ENCODE measurements at regions not wholly inside any gene's neighbourhood (a gene's known extent, or its start where the extent isn't known, plus 50 kb on each side); places are given as distances from the start of the nearest gene placed in this dataset.

DNA sequence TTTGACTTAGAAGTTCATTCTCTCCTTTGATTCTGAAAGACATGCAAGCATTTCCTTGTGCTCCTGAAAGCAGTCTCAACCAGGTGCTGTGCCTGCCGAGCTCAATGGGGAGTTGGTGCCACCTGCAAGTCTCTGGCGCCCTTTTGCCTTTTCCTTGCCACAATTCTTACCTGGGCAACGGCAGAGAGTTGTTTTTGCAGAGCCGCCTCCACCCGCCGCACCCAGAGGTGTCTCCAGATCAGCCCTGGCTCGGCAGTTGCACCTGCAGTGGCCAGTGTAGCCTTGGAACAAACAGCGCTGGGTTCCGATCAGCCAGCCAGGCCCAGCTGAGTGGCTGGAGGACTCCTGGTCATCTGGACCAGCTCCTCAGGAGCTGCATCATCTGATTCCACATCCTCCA, 262.9 kb downstream of the IRX2 start (continued):
- TF ChIP-seq, protein P1, sequence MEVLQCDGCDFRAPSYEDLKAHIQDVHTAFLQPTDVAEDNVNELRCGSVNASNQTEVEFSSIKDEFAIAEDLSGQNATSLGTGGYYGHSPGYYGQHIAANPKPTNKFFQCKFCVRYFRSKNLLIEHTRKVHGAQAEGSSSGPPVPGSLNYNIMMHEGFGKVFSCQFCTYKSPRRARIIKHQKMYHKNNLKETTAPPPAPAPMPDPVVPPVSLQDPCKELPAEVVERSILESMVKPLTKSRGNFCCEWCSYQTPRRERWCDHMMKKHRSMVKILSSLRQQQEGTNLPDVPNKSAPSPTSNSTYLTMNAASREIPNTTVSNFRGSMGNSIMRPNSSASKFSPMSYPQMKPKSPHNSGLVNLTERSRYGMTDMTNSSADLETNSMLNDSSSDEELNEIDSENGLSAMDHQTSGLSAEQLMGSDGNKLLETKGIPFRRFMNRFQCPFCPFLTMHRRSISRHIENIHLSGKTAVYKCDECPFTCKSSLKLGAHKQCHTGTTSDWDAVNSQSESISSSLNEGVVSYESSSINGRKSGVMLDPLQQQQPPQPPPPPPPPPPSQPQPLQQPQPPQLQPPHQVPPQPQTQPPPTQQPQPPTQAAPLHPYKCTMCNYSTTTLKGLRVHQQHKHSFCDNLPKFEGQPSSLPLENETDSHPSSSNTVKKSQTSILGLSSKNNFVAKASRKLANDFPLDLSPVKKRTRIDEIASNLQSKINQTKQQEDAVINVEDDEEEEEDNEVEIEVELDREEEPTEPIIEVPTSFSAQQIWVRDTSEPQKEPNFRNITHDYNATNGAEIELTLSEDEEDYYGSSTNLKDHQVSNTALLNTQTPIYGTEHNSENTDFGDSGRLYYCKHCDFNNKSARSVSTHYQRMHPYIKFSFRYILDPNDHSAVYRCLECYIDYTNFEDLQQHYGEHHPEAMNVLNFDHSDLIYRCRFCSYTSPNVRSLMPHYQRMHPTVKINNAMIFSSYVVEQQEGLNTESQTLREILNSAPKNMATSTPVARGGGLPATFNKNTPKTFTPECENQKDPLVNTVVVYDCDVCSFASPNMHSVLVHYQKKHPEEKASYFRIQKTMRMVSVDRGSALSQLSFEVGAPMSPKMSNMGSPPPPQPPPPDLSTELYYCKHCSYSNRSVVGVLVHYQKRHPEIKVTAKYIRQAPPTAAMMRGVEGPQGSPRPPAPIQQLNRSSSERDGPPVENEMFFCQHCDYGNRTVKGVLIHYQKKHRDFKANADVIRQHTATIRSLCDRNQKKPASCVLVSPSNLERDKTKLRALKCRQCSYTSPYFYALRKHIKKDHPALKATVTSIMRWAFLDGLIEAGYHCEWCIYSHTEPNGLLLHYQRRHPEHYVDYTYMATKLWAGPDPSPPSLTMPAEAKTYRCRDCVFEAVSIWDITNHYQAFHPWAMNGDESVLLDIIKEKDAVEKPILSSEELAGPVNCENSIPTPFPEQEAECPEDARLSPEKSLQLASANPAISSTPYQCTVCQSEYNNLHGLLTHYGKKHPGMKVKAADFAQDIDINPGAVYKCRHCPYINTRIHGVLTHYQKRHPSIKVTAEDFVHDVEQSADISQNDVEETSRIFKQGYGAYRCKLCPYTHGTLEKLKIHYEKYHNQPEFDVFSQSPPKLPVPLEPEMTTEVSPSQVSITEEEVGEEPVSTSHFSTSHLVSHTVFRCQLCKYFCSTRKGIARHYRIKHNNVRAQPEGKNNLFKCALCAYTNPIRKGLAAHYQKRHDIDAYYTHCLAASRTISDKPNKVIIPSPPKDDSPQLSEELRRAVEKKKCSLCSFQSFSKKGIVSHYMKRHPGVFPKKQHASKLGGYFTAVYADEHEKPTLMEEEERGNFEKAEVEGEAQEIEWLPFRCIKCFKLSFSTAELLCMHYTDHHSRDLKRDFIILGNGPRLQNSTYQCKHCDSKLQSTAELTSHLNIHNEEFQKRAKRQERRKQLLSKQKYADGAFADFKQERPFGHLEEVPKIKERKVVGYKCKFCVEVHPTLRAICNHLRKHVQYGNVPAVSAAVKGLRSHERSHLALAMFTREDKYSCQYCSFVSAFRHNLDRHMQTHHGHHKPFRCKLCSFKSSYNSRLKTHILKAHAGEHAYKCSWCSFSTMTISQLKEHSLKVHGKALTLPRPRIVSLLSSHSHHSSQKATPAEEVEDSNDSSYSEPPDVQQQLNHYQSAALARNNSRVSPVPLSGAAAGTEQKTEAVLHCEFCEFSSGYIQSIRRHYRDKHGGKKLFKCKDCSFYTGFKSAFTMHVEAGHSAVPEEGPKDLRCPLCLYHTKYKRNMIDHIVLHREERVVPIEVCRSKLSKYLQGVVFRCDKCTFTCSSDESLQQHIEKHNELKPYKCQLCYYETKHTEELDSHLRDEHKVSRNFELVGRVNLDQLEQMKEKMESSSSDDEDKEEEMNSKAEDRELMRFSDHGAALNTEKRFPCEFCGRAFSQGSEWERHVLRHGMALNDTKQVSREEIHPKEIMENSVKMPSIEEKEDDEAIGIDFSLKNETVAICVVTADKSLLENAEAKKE (CRISPR knock-in tag; IDR thresholded peaks at IDR 0.05) = no peak
- TF ChIP-seq ZNF114 (CRISPR knock-in tag; IDR thresholded peaks at IDR 0.05) = no peak
- no peak for TF ChIP-seq STAT1 (IDR thresholded peaks at IDR 0.05; ENCODE audit: unreplicated experiment)

DNA sequence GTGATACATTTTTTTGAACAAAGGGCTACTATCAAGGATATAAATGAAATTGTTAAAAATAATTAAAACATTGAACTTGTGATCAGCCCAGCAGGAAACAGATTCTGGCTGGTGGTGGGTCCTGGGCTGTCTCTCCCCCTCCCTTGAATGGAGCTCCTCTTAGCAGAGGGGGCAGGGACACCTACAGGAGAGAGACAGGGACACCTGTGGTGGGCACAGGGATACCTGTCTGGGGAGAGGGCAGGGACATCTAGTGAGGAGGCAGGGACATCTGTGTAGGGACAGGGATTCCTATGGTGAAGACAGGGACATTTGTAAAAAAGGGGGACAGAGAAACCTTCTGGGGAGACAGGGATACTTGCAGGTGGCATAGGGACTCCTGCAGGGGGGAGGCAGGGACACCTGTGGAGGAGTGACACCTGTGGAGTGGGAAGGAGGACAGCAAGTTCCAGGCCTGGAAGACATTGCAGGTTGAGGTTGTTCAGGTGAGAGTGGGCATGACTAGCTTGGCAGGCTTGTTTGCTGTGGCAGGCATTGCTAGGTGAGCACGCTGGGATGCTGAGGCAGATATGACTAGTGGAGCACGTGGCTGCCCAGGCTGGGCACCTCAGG, 264.2 kb downstream of the IRX2 start:
- Histone ChIP-seq H3K79me2 (replicated peaks; ENCODE audit: insufficient read depth) (no peaks in the 10 kb centered on the region), H3K36me3 (ENCODE audit: insufficient read depth) (no peaks in the 10 kb centered on the region; the same call in 1 of the 2 replicates), H4K20me1 (replicated peaks; ENCODE audit: insufficient read depth) (no peaks in the 10 kb centered on the region), H3K4me2 (no peak overlapping the region), H3K4me3 (no peak overlapping the region), H3F3A (replicated peaks; ENCODE audit: low read depth) (no peaks in the 10 kb centered on the region), H3K27ac (ENCODE audit: low read depth) (no peak overlapping the region), H3K27me3 (ENCODE audit: insufficient read depth) (no peaks in the 10 kb centered on the region), H3K9me2 (ENCODE audit: insufficient read depth) (no peaks in the 10 kb centered on the region), H2AFZ (no peak overlapping the region), H3K4me1 (ENCODE audit: insufficient read depth) (no peaks in the 10 kb centered on the region)
- H3K27me3 Mint-ChIP-seq (ENCODE audit: insufficient read depth, low read depth, poor library complexity) = no peaks in the 10 kb centered on the region
- peaks cover 31% of the 10 kb centered on the region for H3K9me3 Mint-ChIP-seq
- H3K27ac Mint-ChIP-seq = no peak overlapping the region
- ATAC-seq (no peak), DNase-seq (ENCODE audit: low spot score) (no peak)
- H3K4me1 Mint-ChIP-seq = no peaks in the 10 kb centered on the region
- peaks cover 3% of the 10 kb centered on the region; the same call in 1 of the 3 replicates for H3K36me3 Mint-ChIP-seq (ENCODE audit: low read depth)
- no peak for TF ChIP-seq EZH2 (IDR thresholded peaks at IDR 0.05; ENCODE audit: low read depth, unreplicated experiment)
- TF ChIP-seq, protein P2, sequence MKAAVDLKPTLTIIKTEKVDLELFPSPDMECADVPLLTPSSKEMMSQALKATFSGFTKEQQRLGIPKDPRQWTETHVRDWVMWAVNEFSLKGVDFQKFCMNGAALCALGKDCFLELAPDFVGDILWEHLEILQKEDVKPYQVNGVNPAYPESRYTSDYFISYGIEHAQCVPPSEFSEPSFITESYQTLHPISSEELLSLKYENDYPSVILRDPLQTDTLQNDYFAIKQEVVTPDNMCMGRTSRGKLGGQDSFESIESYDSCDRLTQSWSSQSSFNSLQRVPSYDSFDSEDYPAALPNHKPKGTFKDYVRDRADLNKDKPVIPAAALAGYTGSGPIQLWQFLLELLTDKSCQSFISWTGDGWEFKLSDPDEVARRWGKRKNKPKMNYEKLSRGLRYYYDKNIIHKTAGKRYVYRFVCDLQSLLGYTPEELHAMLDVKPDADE (IDR thresholded peaks at IDR 0.05) = no peak
- TF ChIP-seq STAT1 (IDR thresholded peaks at IDR 0.05; ENCODE audit: unreplicated experiment) = no peak
- TF ChIP-seq, protein P1 (CRISPR knock-in tag; IDR thresholded peaks at IDR 0.05) = no peak
- H3K4me3 Mint-ChIP-seq = no peak overlapping the region

Data from GM23338 (cell line).